ENCODE measurements at regions not wholly inside any gene's neighbourhood (a gene's known extent, or its start where the extent isn't known, plus 50 kb on each side); places are given as distances from the start of the nearest gene placed in this dataset.

DNA sequence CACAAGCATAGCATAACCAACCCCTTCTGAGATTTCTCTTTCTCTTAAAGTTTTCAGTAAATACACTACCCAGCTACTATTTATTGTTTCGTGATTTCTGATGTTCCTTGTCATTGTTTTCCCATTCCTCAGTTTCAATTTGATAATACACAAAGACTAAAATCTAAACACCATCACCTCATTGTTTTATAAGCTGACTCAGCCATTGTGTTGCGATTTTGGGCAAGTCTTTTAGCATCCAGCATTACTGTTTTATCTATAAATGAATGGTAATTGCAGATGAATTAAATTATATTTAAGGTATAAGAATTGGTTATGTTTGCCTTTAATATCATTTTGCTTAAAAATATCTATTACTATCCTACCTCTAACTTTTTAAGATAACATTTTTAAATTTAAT, 1308.5 kb downstream of the PLA2G4A start:
- no peak for TF ChIP-seq EZH2 (IDR thresholded peaks at IDR 0.05; ENCODE audit: borderline replicate concordance, low read length)
- TF ChIP-seq, protein P1, sequence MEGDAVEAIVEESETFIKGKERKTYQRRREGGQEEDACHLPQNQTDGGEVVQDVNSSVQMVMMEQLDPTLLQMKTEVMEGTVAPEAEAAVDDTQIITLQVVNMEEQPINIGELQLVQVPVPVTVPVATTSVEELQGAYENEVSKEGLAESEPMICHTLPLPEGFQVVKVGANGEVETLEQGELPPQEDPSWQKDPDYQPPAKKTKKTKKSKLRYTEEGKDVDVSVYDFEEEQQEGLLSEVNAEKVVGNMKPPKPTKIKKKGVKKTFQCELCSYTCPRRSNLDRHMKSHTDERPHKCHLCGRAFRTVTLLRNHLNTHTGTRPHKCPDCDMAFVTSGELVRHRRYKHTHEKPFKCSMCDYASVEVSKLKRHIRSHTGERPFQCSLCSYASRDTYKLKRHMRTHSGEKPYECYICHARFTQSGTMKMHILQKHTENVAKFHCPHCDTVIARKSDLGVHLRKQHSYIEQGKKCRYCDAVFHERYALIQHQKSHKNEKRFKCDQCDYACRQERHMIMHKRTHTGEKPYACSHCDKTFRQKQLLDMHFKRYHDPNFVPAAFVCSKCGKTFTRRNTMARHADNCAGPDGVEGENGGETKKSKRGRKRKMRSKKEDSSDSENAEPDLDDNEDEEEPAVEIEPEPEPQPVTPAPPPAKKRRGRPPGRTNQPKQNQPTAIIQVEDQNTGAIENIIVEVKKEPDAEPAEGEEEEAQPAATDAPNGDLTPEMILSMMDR (IDR thresholded peaks at IDR 0.05; ENCODE audit: low read length) = no peak
